ENCODE measurements at regions not wholly inside any gene's neighbourhood (a gene's known extent, or its start where the extent isn't known, plus 50 kb on each side); places are given as distances from the start of the nearest gene placed in this dataset.

GRCh38 chr18:76615065-76615733 is 120.2 kb upstream of the ZNF516 start:
- no TSS peak for BruUV-seq (replicated peaks)
- Histone ChIP-seq H3K4me2 (ENCODE audit: low read length) (no peak overlapping the region), H3K9me2 (ENCODE audit: insufficient read depth) (no peaks in the 10 kb centered on the region), H3K36me3 (ENCODE audit: control insufficient read depth in 1 of 2, insufficient read depth in 2 of 2, low read length in 2 of 2) (no peaks in the 10 kb centered on the region), H3K9me3 (ENCODE audit: control insufficient read depth in 1 of 2, insufficient read depth in 1 of 2, low read depth in 1 of 2, low read length in 2 of 2) (no peaks in the 10 kb centered on the region), H4K20me1 (ENCODE audit: insufficient read depth) (no peaks in the 10 kb centered on the region), H3K4me1 (ENCODE audit: control insufficient read depth in 1 of 2, insufficient read depth in 2 of 2, low read length in 2 of 2) (peaks cover 0 to 6% of the 10 kb centered on the region in 2 experiments; a peak in 3 of 4 replicates), H2AFZ (ENCODE audit: low read depth, low read length, poor library complexity, severe bottlenecking) (no peak overlapping the region), H3K79me2 (ENCODE audit: insufficient read depth, low read length) (no peaks in the 10 kb centered on the region), H3K27me3 (ENCODE audit: insufficient read depth, low read length) (0 out of 2 replicates have a peak, but pooled peaks cover 5% of the 10 kb centered on the region), H3K9ac (ENCODE audit: low read length) (no peak overlapping the region), H3K4me3 (replicated peaks in 1 of 2; ENCODE audit: low read depth in 1 of 2, low read length in 2 of 2) (no peak overlapping the region), H3K27ac (ENCODE audit: low read depth, low read length) (no peak overlapping the region)
- POLR2A ChIA-PET: no interaction called here
- DNase-seq (ENCODE audit: low read depth, low spot score) (no peak), ATAC-seq (no peak)
- intact Hi-C loops (cut with micrococcal nuclease): no loop called here
- CTCF ChIA-PET: no interaction called here
- RAD21 ChIA-PET (ENCODE audit: low non-redundant PET in 1 of 2, low total read pairs in 2 of 2, uncharacterized antibody in 2 of 2, unreplicated experiment in 2 of 2): no interaction called here
- no peak for TF ChIP-seq JUND (IDR thresholded peaks at IDR 0.05)
- no peak for TF ChIP-seq CTCF (IDR thresholded peaks at IDR 0.05 in 2 of 3, conservative IDR thresholded peaks at IDR 0.05 in 1 of 3; ENCODE audit: borderline replicate concordance in 1 of 3, insufficient read depth in 1 of 3, low read depth in 2 of 3, low read length in 2 of 3)
- no peak for TF ChIP-seq EZH2phosphoT487 (IDR thresholded peaks at IDR 0.05; ENCODE audit: borderline replicate concordance)
- TF ChIP-seq POLR2AphosphoS5 (IDR thresholded peaks at IDR 0.05; ENCODE audit: low read depth, low read length): no peak
- no peak for TF ChIP-seq POLR2A (IDR thresholded peaks at IDR 0.05; ENCODE audit: borderline replicate concordance, extremely low read depth, insufficient read depth, insufficient read length)
- TF ChIP-seq EGR1 (IDR thresholded peaks at IDR 0.05; ENCODE audit: low read depth): no peak
- no peak for TF ChIP-seq ATF3 (IDR thresholded peaks at IDR 0.05)
- TF ChIP-seq SRF (IDR thresholded peaks at IDR 0.05; ENCODE audit: low read depth): no peak
- TF ChIP-seq REST (IDR thresholded peaks at IDR 0.05; ENCODE audit: low read depth): no peak
- no peak for TF ChIP-seq RAD21 (IDR thresholded peaks at IDR 0.05; ENCODE audit: low read depth)
- no peak for TF ChIP-seq CBX3 (IDR thresholded peaks at IDR 0.05; ENCODE audit: low read depth)
- no peak for TF ChIP-seq ELF1 (IDR thresholded peaks at IDR 0.05; ENCODE audit: borderline replicate concordance, low read depth)
- TF ChIP-seq YY1 (IDR thresholded peaks at IDR 0.05; ENCODE audit: extremely low read depth, insufficient replicate concordance, low read depth, low read length): no peak
- no peak for TF ChIP-seq MAX (IDR thresholded peaks at IDR 0.05)
- TF ChIP-seq TCF7L2 (IDR thresholded peaks at IDR 0.05; ENCODE audit: borderline replicate concordance, extremely low read depth, insufficient read depth, insufficient read length): no peak
- no peak for TF ChIP-seq CEBPB (IDR thresholded peaks at IDR 0.05; ENCODE audit: low read depth)
- TF ChIP-seq EZH2 (IDR thresholded peaks at IDR 0.05): no peak
- no peak for TF ChIP-seq FOSL1 (IDR thresholded peaks at IDR 0.05; ENCODE audit: low read depth)

Data from HCT116 (cell line).